ENCODE measurements at regions not wholly inside any gene's neighbourhood (a gene's known extent, or its start where the extent isn't known, plus 50 kb on each side); places are given as distances from the start of the nearest gene placed in this dataset.

DNA sequence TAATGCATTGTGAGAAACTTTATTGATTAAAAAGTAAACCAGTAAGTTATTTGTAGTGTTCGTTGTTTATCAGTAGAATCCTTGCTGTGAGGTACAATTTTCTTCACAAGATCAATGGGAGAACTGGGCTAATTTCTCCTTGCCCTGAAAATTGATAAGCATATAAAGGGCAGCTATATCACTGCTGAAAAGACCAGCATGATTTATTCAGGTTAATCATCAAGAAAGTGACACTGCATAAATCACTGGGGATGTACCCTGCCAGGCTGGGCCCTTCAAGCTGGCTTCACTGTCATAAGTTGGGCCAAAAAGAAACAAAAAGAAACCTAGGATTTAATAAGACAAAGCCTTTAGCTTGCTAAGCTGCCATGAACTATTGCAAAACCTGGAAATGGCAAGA is 746.7 kb downstream of the STPG2 start:
- TF ChIP-seq POLR2A (IDR thresholded peaks at IDR 0.05; ENCODE audit: low read depth, low read length) (no peak), POLR2AphosphoS5 (IDR thresholded peaks at IDR 0.05; ENCODE audit: low read depth, low read length) (no peak), TAF1 (IDR thresholded peaks at IDR 0.05; ENCODE audit: borderline replicate concordance, low read depth, low read length) (no peak)
